Fibroblast of the aortic adventitia (primary cell): ENCODE measurements at regions not wholly inside any gene's neighbourhood (a gene's known extent, or its start where the extent isn't known, plus 50 kb on each side); places are given as distances from the start of the nearest gene placed in this dataset.

Experiments used
- DNase-seq: peaks from one replicate; pipeline ENCODE4 v3.0.0-alpha.2; 2010; ENCODE audit warnings: low read depth
- H3K4me3 ChIP-seq: 2 replicates; pipeline ENCODE4 v1.5.1; 2011; ENCODE audit warnings: low read depth, mild to moderate bottlenecking, control low read depth, low read length, moderate library complexity
- TF ChIP-seq, protein P1 (sequence below): IDR thresholded peaks from 2 replicates; pipeline ENCODE4 v1.5.1; 2011; ENCODE audit warnings: mild to moderate bottlenecking, low read length, control low read depth, inconsistent platforms; ENCODE audit not compliant: insufficient read depth

DNA sequence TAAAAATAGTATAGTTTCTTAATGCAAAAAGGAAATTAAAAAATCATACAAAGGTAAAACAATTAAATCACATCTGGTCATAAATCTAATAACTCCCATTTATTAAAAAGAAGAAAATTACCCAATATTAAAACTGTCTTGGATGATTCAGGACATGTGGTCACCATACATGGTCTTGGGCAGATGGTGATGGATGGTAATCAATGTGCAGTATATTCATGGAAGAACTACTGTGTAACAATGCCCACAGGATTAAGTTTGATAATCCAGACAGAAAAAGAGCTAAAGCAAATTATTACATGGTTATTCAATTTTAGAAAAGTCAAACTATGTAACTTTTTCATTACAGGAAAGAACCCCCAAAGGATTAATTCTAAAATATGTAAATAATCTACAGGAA lies 480.6 kb downstream of the QKI start:
- DNase-seq = no peak
- no peak overlapping the region for H3K4me3 ChIP-seq
- TF ChIP-seq, protein P1, sequence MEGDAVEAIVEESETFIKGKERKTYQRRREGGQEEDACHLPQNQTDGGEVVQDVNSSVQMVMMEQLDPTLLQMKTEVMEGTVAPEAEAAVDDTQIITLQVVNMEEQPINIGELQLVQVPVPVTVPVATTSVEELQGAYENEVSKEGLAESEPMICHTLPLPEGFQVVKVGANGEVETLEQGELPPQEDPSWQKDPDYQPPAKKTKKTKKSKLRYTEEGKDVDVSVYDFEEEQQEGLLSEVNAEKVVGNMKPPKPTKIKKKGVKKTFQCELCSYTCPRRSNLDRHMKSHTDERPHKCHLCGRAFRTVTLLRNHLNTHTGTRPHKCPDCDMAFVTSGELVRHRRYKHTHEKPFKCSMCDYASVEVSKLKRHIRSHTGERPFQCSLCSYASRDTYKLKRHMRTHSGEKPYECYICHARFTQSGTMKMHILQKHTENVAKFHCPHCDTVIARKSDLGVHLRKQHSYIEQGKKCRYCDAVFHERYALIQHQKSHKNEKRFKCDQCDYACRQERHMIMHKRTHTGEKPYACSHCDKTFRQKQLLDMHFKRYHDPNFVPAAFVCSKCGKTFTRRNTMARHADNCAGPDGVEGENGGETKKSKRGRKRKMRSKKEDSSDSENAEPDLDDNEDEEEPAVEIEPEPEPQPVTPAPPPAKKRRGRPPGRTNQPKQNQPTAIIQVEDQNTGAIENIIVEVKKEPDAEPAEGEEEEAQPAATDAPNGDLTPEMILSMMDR = no peak

DNA sequence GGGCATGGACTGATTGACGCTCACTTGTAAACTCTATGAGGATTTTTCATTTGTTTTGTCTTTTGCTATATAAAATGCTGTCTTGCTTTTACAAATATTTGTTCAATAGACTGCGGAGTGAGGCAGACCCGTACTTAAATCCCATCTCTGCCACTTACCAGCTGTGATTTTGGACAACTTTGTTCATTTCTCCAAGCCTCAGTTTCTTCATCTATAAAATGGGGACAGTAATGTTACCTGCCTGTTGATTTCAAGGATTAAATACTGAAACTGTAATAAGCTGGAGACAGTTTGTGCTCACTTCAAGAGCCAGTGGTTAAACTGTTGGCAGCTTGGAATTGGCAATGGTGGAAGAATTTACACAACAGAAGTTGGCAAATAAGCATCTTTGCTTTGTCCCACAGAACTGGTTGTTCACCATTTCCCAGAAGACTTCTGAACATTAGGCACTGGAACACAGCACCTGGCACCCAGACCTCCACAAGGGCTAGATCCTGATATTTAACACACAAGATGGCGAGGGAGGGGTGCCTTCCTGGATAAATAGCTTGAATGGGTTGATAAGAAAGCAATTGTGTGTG lies 479.2 kb downstream of the QKI start:
- TF ChIP-seq, protein P1 = no peak
- no peak overlapping the region for H3K4me3 ChIP-seq
- DNase-seq = no peak

DNA sequence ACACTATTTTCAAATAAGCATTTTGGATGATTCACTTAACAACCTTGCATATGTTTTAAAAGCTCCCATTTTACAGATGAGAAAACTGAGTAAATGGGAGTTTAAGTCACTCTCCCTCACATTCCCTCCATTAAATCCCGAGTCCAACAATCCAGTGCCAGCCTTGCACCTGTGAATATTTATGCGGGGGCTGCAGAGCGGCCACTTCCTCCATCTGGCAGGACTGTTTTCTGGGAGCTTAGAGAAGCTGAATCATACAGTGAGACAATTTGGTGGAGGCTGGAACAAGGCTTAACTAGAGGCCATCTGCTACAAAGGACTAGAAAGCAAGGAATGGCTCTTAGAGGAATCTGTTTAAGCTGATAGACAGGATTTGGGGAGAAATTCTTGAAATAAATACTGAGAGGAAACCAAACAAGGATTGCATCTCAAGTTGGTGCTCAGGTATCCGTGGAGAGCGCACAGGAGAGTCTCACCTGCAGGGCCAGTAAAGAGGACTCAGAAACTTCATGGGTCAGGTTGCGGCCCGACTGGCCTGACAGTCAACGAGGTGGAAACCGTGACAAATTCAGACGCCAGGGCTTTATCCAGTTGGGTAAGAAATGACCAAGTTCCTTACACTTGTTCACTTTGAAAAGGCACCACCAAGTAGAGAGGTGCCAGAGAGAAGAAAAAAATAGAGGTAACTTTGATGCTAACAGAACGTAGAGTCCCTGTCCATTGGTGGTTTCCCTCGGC lies 478.5 kb downstream of the QKI start:
- H3K4me3 ChIP-seq = no peak overlapping the region
- TF ChIP-seq, protein P1 = no peak
- DNase-seq = no peak

DNA sequence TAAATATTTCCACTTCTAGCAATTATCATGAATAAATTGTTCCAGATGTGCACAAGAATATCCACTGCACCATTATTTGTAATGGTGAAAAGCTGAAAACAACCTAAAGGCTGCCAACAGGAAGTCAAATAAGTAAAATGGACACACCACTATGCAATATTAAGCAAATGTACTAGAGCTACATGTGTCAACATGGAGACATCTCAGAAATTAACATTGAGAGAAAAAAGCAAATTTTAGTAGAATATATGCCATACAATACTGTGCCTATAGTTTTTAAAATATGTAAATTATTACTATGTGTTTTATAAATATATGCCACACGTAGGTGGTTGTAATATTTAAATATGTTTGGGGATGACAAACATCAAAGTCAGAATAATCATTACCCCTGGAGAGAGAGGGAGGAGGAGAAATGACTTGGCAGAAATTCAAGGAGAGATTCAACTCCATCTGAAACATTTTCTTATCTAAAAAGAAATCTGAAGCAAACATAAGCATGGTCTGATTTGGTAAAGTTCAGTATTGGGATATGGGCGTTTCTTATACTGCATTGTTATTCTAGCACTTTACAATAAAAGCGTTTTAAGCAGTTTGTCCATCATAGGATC lies 475.5 kb downstream of the QKI start:
- DNase-seq = no peak
- TF ChIP-seq, protein P1 = no peak
- no peak overlapping the region for H3K4me3 ChIP-seq

DNA sequence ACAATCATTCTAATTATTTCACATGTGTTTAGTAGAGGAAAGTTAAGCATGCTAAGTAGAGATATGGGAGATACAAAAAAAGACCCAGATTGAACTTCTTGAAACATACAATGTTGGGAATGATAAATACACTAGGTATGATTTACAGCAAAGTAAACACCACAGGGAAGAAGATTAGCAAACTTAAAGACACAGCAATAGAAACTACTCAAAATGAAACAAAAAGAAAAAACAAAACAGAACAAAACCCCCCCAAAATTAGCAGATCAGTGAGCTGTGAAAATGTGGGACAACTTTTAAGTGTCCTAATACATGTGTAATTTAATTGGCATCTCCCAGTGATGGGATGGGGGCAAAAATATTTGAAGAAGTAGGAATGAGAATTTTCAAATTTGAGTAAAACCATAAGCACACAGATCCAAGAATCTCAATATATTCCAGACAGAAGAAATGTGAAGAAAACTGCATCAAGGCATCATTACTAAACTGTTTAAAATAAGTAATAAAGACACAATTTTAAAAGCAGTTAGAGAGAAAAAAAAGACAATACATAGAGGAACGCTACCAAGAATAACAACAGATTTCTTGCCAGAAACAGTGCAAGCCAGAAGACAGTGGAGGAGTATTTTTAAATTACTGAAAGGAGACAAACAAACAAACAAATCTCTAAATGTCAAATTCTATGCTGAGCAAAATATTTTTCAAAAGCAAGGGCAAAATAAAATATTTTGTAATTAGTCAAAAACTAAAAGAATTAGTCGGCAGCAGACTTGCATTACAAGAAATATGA lies 473.7 kb downstream of the QKI start:
- no peak for DNase-seq
- TF ChIP-seq, protein P1 = no peak
- H3K4me3 ChIP-seq = no peak overlapping the region

DNA sequence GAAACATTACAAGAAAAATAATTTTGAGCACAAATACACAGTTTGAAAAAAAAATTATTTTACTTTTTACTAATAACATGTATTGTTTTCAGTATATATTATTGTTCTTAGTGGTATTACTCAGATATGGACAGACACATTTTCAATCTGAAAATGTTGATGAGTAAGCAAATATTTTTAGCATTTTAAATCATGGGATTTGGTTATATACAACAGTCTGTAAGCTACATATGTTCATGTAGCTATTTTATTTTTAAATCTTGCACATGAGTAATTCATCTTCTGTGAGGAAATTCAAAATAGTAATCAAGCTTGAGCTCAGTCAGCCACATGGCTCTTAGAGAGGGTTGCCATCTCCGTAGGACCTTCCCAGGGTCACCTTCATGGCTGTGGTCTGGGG lies 471.9 kb downstream of the QKI start:
- TF ChIP-seq, protein P1 = no peak
- H3K4me3 ChIP-seq = no peak overlapping the region
- no peak for DNase-seq
